GM12892 (cell line): ENCODE measurements at regions not wholly inside any gene's neighbourhood (a gene's known extent, or its start where the extent isn't known, plus 50 kb on each side); places are given as distances from the start of the nearest gene placed in this dataset.

Experiments used
- POLR2A ChIP-seq: IDR thresholded peaks from 2 replicates; pipeline ENCODE4 v1.6.1; 2011; ENCODE audit warnings: low read depth, low read length, control low read depth
- POLR2AphosphoS5 ChIP-seq: IDR thresholded peaks from 2 replicates; pipeline ENCODE4 v1.6.1; 2011; ENCODE audit warnings: low read depth, low read length, control low read depth
- TAF1 ChIP-seq: IDR thresholded peaks from 2 replicates; pipeline ENCODE4 v1.6.1; 2011; ENCODE audit warnings: low read depth, mild to moderate bottlenecking, control low read depth, low read length, borderline replicate concordance

GRCh38 chr18:45456090-45457021 is 158.9 kb upstream of the SLC14A2 start:
- TF ChIP-seq POLR2A = no peak
- no peak for TF ChIP-seq POLR2AphosphoS5
- no peak for TF ChIP-seq TAF1
